AG09309 (cell line): ENCODE measurements at regions not wholly inside any gene's neighbourhood (a gene's known extent, or its start where the extent isn't known, plus 50 kb on each side); places are given as distances from the start of the nearest gene placed in this dataset.

Experiments used
- DNase-seq: peaks from one replicate; pipeline ENCODE4 v3.0.0-alpha.2; 2010; ENCODE audit warnings: low read depth
- H3K4me3 ChIP-seq: 2 replicates; pipeline ENCODE4 v1.5.1; 2011; ENCODE audit warnings: mild to moderate bottlenecking, low read depth, low read length, moderate library complexity; ENCODE audit not compliant: control insufficient read depth
- CTCF ChIP-seq: IDR thresholded peaks from 2 replicates; pipeline ENCODE4 v1.5.1; 2011; ENCODE audit warnings: mild to moderate bottlenecking, low read depth, low read length, inconsistent platforms; ENCODE audit not compliant: insufficient read depth, control insufficient read depth; ENCODE audit errors: missing control alignments

GRCh38 chr16:52863000-52863399 is 189.7 kb downstream of the CHD9NB start:
- TF ChIP-seq CTCF = no peak

GRCh38 chr16:52861614-52862022 is 191.1 kb downstream of the CHD9NB start:
- no peak for TF ChIP-seq CTCF
- DNase-seq = no peak
- H3K4me3 ChIP-seq = no peak overlapping the region

More at GRCh38 chr16:52863000-52863399, 189.7 kb downstream of the CHD9NB start:
- DNase-seq = no peak
- H3K4me3 ChIP-seq = no peak overlapping the region

- no peak overlapping the region for H3K4me3 ChIP-seq
- TF ChIP-seq CTCF = no peak
Observed at GRCh38 chr16:52855463-52855862, 197.2 kb downstream of the CHD9NB start.

GRCh38 chr16:52852978-52853377 is 199.7 kb downstream of the CHD9NB start:
- no peak overlapping the region for H3K4me3 ChIP-seq
- DNase-seq = no peak
- TF ChIP-seq CTCF = no peak

More at GRCh38 chr16:52855463-52855862, 197.2 kb downstream of the CHD9NB start:
- no peak for DNase-seq

- TF ChIP-seq CTCF = no peak
- no peak overlapping the region for H3K4me3 ChIP-seq
- DNase-seq = no peak
Observed at GRCh38 chr16:52851211-52851740, 201.4 kb downstream of the CHD9NB start.

GRCh38 chr16:52843381-52843780 is 209.3 kb downstream of the CHD9NB start:
- TF ChIP-seq CTCF = no peak
- no peak for DNase-seq
- H3K4me3 ChIP-seq = no peak overlapping the region

- DNase-seq = no peak
- no peak overlapping the region for H3K4me3 ChIP-seq
- TF ChIP-seq CTCF = no peak
Observed at GRCh38 chr16:52837251-52837650, 215.4 kb downstream of the CHD9NB start.
